Stomach (tissue), 8 donors: ENCODE measurements at regions not wholly inside any gene's neighbourhood (a gene's known extent, or its start where the extent isn't known, plus 50 kb on each side); places are given as distances from the start of the nearest gene placed in this dataset.
A peak's percentile ranks its signal among the peaks of the same experiment; 100 is the strongest.

Experiments
- DNase-seq, 2 donors: peaks; one replicate each; pipeline versions ENCODE4 v3.0.0 to v3.0.0-alpha.2; 2013 to 2019
- H3K27ac ChIP-seq, 5 donors: fragments of 200-600 bp in 4 of 5; sonication (generic) in 4 of 5; one replicate each; pipeline ENCODE4 v1.5.1; 2013 to 2019; ENCODE audit warnings: mild to moderate bottlenecking in 1 of 5, moderate library complexity in 1 of 5
- H3K27me3 ChIP-seq, 3 donors: fragments of 200-600 bp; sonication (generic); one replicate each; pipeline ENCODE4 v1.5.1; 2017 to 2019; ENCODE audit warnings: mixed run types in 1 of 3
- H3K36me3 ChIP-seq, 4 donors: fragments of 200-600 bp; sonication (generic); 1 replicate in 3 of 4; 2 replicates in 1 of 4; pipeline ENCODE4 v1.5.1; 2016 to 2019
- H3K4me1 ChIP-seq, 4 donors: fragments of 200-600 bp; sonication (generic); one replicate each; pipeline ENCODE4 v1.5.1; 2016 to 2019
- H3K4me3 ChIP-seq, 4 donors: fragments of 200-600 bp; sonication (generic) in 3 of 4; one replicate each; pipeline ENCODE4 v1.5.1; 2016 to 2019; ENCODE audit warnings: mild to moderate bottlenecking in 1 of 4
- H3K9me3 ChIP-seq, 4 donors: fragments of 200-600 bp; sonication (generic); one replicate each; pipeline ENCODE4 v1.5.1; 2016 to 2019
- EP300 ChIP-seq: sonication (generic); formaldehyde crosslinking; IDR thresholded peaks from one replicate; pipeline ENCODE4 v1.6.1; 2017; ENCODE audit warnings: antibody characterized with exemption
- POLR2A ChIP-seq, 4 donors: fragments of 450-650 bp; IDR thresholded peaks; one replicate each; pipeline ENCODE4 v1.6.1; 2016; ENCODE audit warnings: antibody characterized with exemption in 4 of 4, control low read depth in 2 of 4, mild to moderate bottlenecking in 1 of 4, moderate library complexity in 1 of 4
- POLR2AphosphoS5 ChIP-seq, 3 donors: sonication (generic); formaldehyde crosslinking; IDR thresholded peaks; one replicate each; pipeline ENCODE4 v1.6.1; 2016; ENCODE audit warnings: antibody characterized with exemption in 3 of 3
- WGBS, 5 donors: extraction: QIAGEN DNeasy Blood & Tissue Kit in 3 of 5; methylation state at CpG; one replicate each; pipeline versions ENCODE4 v1.1.5 to v1.1.7; 2013 to 2018; 5-methylcytosine and 5-hydroxymethylcytosine counted together
- intact Hi-C: fragments of 100-400 bp; cut with DNase I; formaldehyde crosslinking; loops from one replicate; pipeline ENCODE4 v1.15.1; 2023; ENCODE audit warnings: low total_unique reads
- TF ChIP-seq, protein P1 (sequence below), 7 experiments: fragments of 450-650 bp in 4 of 7; fragments of 200-600 bp in 3 of 7; sonication (generic) in 3 of 7; IDR thresholded peaks; one replicate each; pipeline ENCODE4 v1.5.1; 2016 to 2019; ENCODE audit warnings: antibody characterized with exemption in 7 of 7, control low read depth in 2 of 7, mild to moderate bottlenecking in 1 of 7
- donor health status: healthy with polysubstance abuse.
- donor health status: Bipolar disorder and iron deficiency.
- donor health status: healthy.

DNA sequence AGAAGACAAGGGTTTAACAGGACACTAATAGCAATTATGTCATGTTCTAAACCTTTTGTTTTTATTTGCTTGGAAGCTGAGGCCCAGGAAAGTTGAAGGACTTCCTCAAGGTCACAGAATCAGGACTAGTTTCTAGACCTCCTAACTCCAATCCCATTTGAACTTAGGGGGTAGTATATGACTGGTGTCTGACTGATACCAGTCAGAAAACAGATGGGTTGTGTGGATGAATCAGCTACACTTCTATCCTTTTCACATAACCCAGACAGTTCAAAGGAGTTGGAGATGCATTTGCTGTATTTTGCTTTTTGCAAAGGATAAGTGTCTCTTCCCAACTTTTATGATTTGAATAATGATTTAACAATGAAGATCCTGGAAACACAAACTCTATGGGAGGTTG lies 322.5 kb downstream of the HLX start:
- Histone ChIP-seq H3K9me3 (peaks cover 0 to 15% (median 6%) of the 10 kb centered on the region in 4 donors), H3K27ac (no peak overlapping the region), H3K4me1 (peaks cover 0 to 15% (median 5%) of the 10 kb centered on the region in 4 donors), H3K4me3 (no peak overlapping the region), H3K36me3 (no peaks in the 10 kb centered on the region), H3K27me3 (no peaks in the 10 kb centered on the region)
- DNase-seq, result no peak
- TF ChIP-seq EP300, result no peak
- TF ChIP-seq POLR2A (IDR thresholded peaks at IDR 0.05), result no peak
- no peak for TF ChIP-seq POLR2AphosphoS5 (IDR thresholded peaks at IDR 0.05)
- TF ChIP-seq, protein P1, sequence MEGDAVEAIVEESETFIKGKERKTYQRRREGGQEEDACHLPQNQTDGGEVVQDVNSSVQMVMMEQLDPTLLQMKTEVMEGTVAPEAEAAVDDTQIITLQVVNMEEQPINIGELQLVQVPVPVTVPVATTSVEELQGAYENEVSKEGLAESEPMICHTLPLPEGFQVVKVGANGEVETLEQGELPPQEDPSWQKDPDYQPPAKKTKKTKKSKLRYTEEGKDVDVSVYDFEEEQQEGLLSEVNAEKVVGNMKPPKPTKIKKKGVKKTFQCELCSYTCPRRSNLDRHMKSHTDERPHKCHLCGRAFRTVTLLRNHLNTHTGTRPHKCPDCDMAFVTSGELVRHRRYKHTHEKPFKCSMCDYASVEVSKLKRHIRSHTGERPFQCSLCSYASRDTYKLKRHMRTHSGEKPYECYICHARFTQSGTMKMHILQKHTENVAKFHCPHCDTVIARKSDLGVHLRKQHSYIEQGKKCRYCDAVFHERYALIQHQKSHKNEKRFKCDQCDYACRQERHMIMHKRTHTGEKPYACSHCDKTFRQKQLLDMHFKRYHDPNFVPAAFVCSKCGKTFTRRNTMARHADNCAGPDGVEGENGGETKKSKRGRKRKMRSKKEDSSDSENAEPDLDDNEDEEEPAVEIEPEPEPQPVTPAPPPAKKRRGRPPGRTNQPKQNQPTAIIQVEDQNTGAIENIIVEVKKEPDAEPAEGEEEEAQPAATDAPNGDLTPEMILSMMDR (IDR thresholded peaks at IDR 0.05), result no peak
- intact Hi-C loops, result loop anchor here (10.0 kb wide), 1 partner anchor 327 kb away; the partner anchor contains the start of gene HLX

DNA sequence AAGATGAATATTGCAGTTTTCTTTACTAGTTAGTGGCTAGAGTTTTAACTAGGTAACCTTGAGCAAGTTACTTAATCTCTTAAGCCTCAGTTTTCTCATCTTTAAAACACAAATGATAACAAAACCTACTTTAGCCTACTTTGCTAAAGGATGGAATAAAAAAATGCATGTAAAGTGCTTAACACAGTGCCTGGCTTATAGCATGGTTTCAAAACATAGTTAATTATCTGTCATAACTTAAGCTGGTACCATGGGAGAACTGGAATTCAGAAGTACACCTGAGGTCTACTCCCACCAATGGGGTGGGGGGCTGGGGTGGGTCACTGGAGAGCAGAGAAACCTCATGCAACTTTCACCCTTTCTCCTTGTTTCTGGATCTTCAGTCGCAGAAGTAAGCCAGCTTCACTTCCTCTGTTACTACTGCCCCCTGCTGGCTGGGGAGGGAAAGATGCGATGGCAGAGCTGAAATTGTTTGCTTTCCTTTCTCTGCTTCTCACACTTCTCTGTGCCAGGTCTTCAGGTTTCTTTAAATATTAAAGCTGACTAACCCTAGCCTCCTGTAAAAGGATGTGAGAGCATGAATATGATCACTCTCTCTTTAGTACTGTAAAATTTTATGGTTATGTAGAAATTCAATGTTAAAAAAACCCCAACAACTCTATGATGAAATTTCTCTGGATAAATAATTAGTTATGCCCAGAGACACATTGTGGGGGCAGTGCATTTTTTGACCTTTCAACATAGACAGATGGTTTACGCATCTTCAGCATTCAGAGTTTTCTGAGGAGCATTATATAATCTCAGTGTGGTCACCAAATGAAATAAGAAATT lies 324.2 kb downstream of the HLX start:
- Histone ChIP-seq H3K4me3 (no peak overlapping the region), H3K27me3 (peaks cover 0 to 4% (median 0%) of the 10 kb centered on the region in 3 donors), H3K4me1 (peaks cover 0 to 15% (median 5%) of the 10 kb centered on the region in 4 donors), H3K36me3 (no peaks in the 10 kb centered on the region), H3K27ac (peak overlapping the region in 2 of 5 donors; percentile 2 to 38), H3K9me3 (peaks cover 0 to 3% (median 0%) of the 10 kb centered on the region in 4 donors)
- DNase-seq, result peak; percentile 69 to 87
- intact Hi-C loops, result loop anchor here (10.0 kb wide), 1 partner anchor 329 kb away; the partner anchor contains the start of gene HLX
- WGBS, 5 donors, result 19 to 30% (median 28%) methylated on average over 3 of the region's 3 CpGs
- TF ChIP-seq POLR2A (IDR thresholded peaks at IDR 0.05), result no peak
- TF ChIP-seq, protein P1 (IDR thresholded peaks at IDR 0.05), result peak in 5 of 7 experiments; percentile 8 to 80 (median 69)

DNA sequence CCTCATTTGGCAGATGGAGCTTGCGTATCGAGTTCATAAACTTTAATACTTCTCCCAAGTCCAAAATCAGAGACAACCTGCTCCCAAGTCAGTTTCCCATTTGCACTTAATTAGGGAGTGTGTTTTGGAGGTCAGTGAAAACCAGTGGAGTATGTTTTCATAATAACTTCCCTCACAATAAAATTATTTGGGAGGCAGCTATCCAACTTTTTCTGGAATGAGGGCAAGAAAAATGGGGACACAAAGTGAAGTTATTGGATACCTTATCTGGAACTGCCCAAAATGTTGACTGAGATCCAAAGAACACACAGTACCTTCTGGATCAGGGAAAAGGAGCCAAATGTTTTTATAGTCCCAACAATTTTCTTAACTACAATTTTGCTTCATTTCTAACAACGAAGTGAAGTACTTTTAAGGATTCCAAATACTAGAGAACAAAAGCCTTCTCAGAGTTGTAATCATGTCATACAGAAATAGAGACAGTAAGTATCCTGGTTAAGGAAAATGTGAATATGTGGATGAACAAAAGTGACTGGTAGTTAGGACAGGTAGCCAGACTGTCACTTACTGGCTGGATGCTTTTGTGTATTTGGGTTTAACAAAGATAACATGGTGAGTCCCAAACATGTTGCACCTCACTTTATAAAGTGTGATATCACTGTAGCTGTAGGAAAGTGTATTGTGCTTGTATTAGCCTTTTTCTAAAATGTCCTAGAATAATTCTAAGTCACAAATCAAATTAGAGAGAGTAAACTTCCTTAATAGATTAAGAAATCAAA lies 325.0 kb downstream of the HLX start:
- peaks cover 0 to 4% (median 0%) of the 10 kb centered on the region in 3 donors for H3K27me3 ChIP-seq
- 55 to 78% (median 70%) methylated on average over 3 of the region's 3 CpGs for WGBS, 5 donors
- intact Hi-C loops, result loop anchor here (10.0 kb wide), 1 partner anchor 329 kb away; the partner anchor contains the start of gene HLX
- peak in 1 of 2 donors; percentile 9 for DNase-seq
- H3K27ac ChIP-seq, result peak overlapping the region in 2 of 5 donors; percentile 2 to 38
- no peak overlapping the region for H3K4me3 ChIP-seq
- TF ChIP-seq POLR2AphosphoS5 (IDR thresholded peaks at IDR 0.05) (no peak), EP300 (no peak), POLR2A (IDR thresholded peaks at IDR 0.05) (no peak)
- TF ChIP-seq, protein P1 (IDR thresholded peaks at IDR 0.05), result no peak
- no peaks in the 10 kb centered on the region for H3K36me3 ChIP-seq
- H3K9me3 ChIP-seq, result no peaks in the 10 kb centered on the region
- peaks cover 0 to 15% (median 5%) of the 10 kb centered on the region in 4 donors for H3K4me1 ChIP-seq

DNA sequence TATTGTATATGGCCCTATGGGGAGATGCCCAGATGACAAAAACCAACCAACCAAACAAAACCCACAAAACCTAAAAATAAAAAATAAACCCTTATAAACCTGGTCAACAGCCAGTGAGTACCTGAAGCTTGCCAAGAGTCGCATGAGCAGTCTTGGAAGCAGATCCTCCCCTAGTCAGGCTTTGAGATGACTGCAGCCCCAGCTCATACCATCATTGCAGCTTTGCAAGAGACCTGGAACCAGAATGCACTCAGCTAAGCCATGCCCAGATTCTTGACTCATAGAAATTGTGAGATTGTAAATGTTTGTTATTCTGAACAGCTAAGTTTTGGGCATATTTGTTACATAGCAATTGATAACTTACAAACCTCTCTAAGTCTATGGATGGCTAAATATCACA lies 326.8 kb downstream of the HLX start:
- peaks cover 0 to 4% (median 0%) of the 10 kb centered on the region in 3 donors for H3K27me3 ChIP-seq
- DNase-seq, result no peak
- H3K4me1 ChIP-seq, result peaks cover 0 to 15% (median 5%) of the 10 kb centered on the region in 4 donors
- TF ChIP-seq, protein P1 (IDR thresholded peaks at IDR 0.05), result no peak
- TF ChIP-seq POLR2AphosphoS5 (IDR thresholded peaks at IDR 0.05) (no peak), EP300 (no peak), POLR2A (IDR thresholded peaks at IDR 0.05) (no peak)
- intact Hi-C loops, result loop anchor here (10.0 kb wide), 1 partner anchor 331 kb away; the partner anchor contains the start of gene HLX
- WGBS, 5 donors, result 74 to 100% (median 81%) methylated on average over 1 of the region's 1 CpG
- no peaks in the 10 kb centered on the region for H3K36me3 ChIP-seq
- H3K4me3 ChIP-seq, result no peak overlapping the region
- H3K27ac ChIP-seq, result no peak overlapping the region
- H3K9me3 ChIP-seq, result no peaks in the 10 kb centered on the region
